Lung (tissue), 11 donors: ENCODE measurements at regions not wholly inside any gene's neighbourhood (a gene's known extent, or its start where the extent isn't known, plus 50 kb on each side); places are given as distances from the start of the nearest gene placed in this dataset.

ENCODE experiments used
- ATAC-seq: fragments of 200-7000 bp; cut with Tn5 transposase; one replicate; pipeline ENCODE4 v1.9.1; 2020; ENCODE audit warnings: moderate number of reproducible peaks; ENCODE audit not compliant: insufficient read depth, low FRiP score
- DNase-seq, 3 donors: peaks; one replicate each; pipeline ENCODE4 v3.0.0-alpha.2; 2013 to 2017
- H3K27ac ChIP-seq, 2 donors: one replicate each; pipeline ENCODE4 v1.5.1; 2013; ENCODE audit warnings: mild to moderate bottlenecking in 2 of 2, moderate library complexity in 2 of 2, control low read depth in 1 of 2, inconsistent platforms in 1 of 2, low read depth in 1 of 2, low read length in 1 of 2
- H3K27me3 ChIP-seq, 3 donors: one replicate each; pipeline ENCODE4 v1.5.1; 2013; ENCODE audit warnings: low read length in 2 of 3; ENCODE audit not compliant: control insufficient read depth in 3 of 3, insufficient read depth in 3 of 3
- H3K36me3 ChIP-seq, 4 donors: one replicate each; pipeline ENCODE4 v1.5.1; 2013; ENCODE audit warnings: low read length in 4 of 4, mild to moderate bottlenecking in 1 of 4, moderate library complexity in 1 of 4; ENCODE audit not compliant: control insufficient read depth in 4 of 4, insufficient read depth in 4 of 4
- H3K4me1 ChIP-seq, 5 donors: one replicate each; pipeline ENCODE4 v1.5.1; 2013; ENCODE audit warnings: low read length in 5 of 5, mild to moderate bottlenecking in 2 of 5, moderate library complexity in 1 of 5; ENCODE audit not compliant: control insufficient read depth in 5 of 5, insufficient read depth in 5 of 5
- H3K4me3 ChIP-seq: one replicate; pipeline ENCODE4 v1.5.1; 2013; ENCODE audit warnings: mild to moderate bottlenecking, control low read depth, moderate library complexity
- H3K9ac ChIP-seq, 2 donors: one replicate each; pipeline ENCODE4 v1.5.1; 2013; ENCODE audit warnings: low read length in 2 of 2, control low read depth in 1 of 2; ENCODE audit not compliant: insufficient read depth in 1 of 2
- H3K9me3 ChIP-seq, 4 donors: one replicate each; pipeline ENCODE4 v1.5.1; 2013; ENCODE audit warnings: low read length in 3 of 4, mild to moderate bottlenecking in 1 of 4, moderate library complexity in 1 of 4; ENCODE audit not compliant: control insufficient read depth in 4 of 4, insufficient read depth in 3 of 4
- WGBS, 2 donors: extraction: QIAGEN DNeasy Blood & Tissue Kit; methylation state at CpG; one replicate each; pipeline ENCODE4 v1.1.7; 2013; 5-methylcytosine and 5-hydroxymethylcytosine counted together
- TF ChIP-seq, protein P1 (sequence below): IDR thresholded peaks from 2 replicates; pipeline ENCODE4 v1.5.1; 2012; ENCODE audit warnings: mild to moderate bottlenecking; ENCODE audit errors: control extremely low read depth, extremely low read depth
- donor health status: control.
- donor health status: control.
- donor health status: Bipolar disorder and iron deficiency.
- donor health status: healthy.
- donor health status: DM: yes; HTN: yes; CAD: no.

GRCh38 chr6:113162739-113163138, 694.4 kb upstream of the MARCKS start:
- Histone ChIP-seq H3K36me3 (no peaks in the 10 kb centered on the region), H3K27ac (no peak overlapping the region), H3K27me3 (no peaks in the 10 kb centered on the region), H3K9ac (no peak overlapping the region), H3K4me3 (no peak overlapping the region), H3K9me3 (no peaks in the 10 kb centered on the region), H3K4me1 (peaks cover 0 to 12% (median 0%) of the 10 kb centered on the region in 5 donors)
- ATAC-seq (no peak), DNase-seq (no peak)
- WGBS, 2 donors, result 93% methylated on average over 1 of the region's 1 CpG
- TF ChIP-seq, protein P1, sequence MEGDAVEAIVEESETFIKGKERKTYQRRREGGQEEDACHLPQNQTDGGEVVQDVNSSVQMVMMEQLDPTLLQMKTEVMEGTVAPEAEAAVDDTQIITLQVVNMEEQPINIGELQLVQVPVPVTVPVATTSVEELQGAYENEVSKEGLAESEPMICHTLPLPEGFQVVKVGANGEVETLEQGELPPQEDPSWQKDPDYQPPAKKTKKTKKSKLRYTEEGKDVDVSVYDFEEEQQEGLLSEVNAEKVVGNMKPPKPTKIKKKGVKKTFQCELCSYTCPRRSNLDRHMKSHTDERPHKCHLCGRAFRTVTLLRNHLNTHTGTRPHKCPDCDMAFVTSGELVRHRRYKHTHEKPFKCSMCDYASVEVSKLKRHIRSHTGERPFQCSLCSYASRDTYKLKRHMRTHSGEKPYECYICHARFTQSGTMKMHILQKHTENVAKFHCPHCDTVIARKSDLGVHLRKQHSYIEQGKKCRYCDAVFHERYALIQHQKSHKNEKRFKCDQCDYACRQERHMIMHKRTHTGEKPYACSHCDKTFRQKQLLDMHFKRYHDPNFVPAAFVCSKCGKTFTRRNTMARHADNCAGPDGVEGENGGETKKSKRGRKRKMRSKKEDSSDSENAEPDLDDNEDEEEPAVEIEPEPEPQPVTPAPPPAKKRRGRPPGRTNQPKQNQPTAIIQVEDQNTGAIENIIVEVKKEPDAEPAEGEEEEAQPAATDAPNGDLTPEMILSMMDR, result no peak

- H3K9ac ChIP-seq, result no peak overlapping the region
- H3K4me1 ChIP-seq, result peaks cover 0 to 19% (median 3%) of the 10 kb centered on the region in 5 donors
- DNase-seq (no peak), ATAC-seq (no peak)
- WGBS, 2 donors, result 92 to 100% methylated on average over 1 of the region's 1 CpG
- no peak overlapping the region for H3K27ac ChIP-seq
- H3K27me3 ChIP-seq, result no peaks in the 10 kb centered on the region
- TF ChIP-seq, protein P1, result no peak
- no peaks in the 10 kb centered on the region for H3K36me3 ChIP-seq
- no peak overlapping the region for H3K4me3 ChIP-seq
- peaks cover 0 to 3% (median 1%) of the 10 kb centered on the region in 4 donors for H3K9me3 ChIP-seq
Observed at GRCh38 chr6:113168057-113168456, 689.1 kb upstream of the MARCKS start.

DNA sequence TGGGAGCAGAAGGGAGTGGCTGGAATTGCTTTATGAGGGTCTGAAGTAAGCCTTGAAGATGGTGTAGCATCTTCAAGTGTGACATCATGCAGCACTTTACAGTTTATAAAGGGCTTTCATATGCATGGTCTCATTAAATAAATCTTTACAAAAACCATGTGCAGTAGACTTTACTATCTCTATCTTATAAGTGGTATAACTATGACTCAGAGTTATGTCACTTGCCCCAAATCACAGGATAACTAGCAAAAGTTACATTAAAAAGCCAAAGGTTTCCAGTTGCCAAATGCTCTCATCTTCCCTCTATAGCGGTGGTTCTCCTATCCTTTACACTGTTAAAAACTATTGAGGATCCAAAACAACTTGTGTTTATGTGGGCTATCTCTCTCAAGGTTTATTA, 687.7 kb upstream of the MARCKS start:
- 91 to 99% methylated on average over 1 of the region's 1 CpG for WGBS, 2 donors
- no peak overlapping the region for H3K9ac ChIP-seq
- no peaks in the 10 kb centered on the region for H3K36me3 ChIP-seq
- no peak overlapping the region for H3K4me3 ChIP-seq
- peaks cover 0 to 3% (median 1%) of the 10 kb centered on the region in 4 donors for H3K9me3 ChIP-seq
- no peak for ATAC-seq
- no peaks in the 10 kb centered on the region for H3K27me3 ChIP-seq
- TF ChIP-seq, protein P1, result no peak
- peaks cover 0 to 19% (median 3%) of the 10 kb centered on the region in 5 donors for H3K4me1 ChIP-seq
- H3K27ac ChIP-seq, result no peak overlapping the region
- DNase-seq, result no peak

DNA sequence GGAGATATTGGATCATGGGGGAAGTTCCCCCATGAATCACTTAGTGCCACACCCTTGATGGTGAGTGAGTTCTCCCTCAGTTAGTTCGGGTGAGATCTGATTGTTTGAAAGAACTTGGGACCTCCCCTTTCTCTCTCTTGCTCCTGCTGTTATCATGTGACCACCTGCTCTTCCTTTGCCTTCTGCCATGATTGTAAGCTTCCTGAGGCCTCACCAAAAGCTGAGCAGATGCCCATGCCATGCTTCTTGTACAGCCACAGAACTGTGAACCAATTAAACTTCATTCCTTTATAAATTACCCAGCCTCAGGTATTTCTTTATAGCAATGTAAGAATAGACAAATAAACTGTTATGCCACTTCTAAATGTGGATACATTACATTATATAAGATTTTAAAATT, 686.7 kb upstream of the MARCKS start:
- TF ChIP-seq, protein P1, result no peak
- no peak overlapping the region for H3K9ac ChIP-seq
- no peaks in the 10 kb centered on the region for H3K36me3 ChIP-seq
- H3K27ac ChIP-seq, result no peak overlapping the region
- H3K4me3 ChIP-seq, result no peak overlapping the region
- WGBS, 2 donors, result 81 to 100% methylated on average over 1 of the region's 1 CpG
- no peaks in the 10 kb centered on the region for H3K27me3 ChIP-seq
- no peak for ATAC-seq
- peaks cover 0 to 3% (median 1%) of the 10 kb centered on the region in 4 donors for H3K9me3 ChIP-seq
- no peak for DNase-seq
- peaks cover 0 to 19% (median 3%) of the 10 kb centered on the region in 5 donors for H3K4me1 ChIP-seq
